HG03064 (cell line): ENCODE measurements at regions not wholly inside any gene's neighbourhood (a gene's known extent, or its start where the extent isn't known, plus 50 kb on each side); places are given as distances from the start of the nearest gene placed in this dataset.

ENCODE experiments used
- ATAC-seq: cut with Tn5 transposase; IDR thresholded peaks from one replicate; pipeline ENCODE4 v1.9.1; 2021; ENCODE audit warnings: low read depth; ENCODE audit not compliant: unreplicated experiment

DNA sequence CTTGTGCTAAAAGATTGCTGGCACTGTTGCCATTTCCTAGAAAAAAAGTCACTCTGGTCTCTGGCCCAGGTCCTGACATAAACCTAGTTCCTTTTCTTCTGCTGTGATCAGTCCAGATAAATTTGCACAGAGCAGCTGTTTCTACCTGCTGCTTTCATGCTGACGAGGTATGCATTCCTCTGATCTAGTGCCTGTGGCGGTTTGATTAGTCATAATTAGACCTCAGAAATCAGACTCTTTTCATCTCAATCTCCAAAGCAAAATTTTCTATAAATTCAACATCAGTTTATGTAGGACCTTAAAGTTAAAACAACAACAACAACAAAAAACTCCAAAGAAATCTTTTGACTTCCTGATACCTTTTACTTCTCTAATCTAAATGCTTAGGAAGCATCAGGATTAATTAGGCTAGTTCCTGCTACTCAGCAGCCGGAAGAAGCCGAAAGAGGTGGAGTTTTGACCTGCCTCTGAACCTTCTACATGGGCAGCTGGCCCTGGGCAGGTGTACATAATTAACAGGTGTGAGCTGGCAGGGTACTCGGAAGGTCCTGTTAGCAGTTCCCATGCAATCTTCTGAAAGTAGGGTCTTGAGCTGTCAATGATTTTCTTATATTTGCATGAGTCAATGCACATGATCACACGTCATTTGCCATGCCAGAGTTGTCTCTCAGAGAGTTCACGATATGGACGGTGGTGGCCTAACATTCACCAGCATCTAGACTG lies 83.3 kb upstream of the CCDC112 start:
- no peak for ATAC-seq

DNA sequence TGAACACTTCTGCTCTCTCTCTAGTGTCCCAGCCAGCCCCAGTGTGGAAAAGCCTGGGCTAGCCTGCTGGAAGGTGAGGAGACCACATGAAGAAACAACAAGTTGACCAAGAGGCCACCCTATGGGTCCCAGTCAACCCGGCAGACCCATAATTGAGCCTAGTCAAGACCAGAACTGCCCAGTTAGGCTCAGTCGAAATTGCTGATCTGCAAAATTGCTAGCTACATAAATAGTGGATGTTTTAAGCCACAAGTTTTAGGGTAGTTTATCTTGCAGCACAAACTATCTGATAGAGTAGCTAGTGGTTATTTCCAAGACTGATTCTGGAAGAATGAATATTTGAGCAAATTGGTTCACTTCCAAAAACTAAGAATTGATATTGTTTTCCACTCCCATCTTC lies 82.3 kb upstream of the CCDC112 start:
- ATAC-seq = no peak

DNA sequence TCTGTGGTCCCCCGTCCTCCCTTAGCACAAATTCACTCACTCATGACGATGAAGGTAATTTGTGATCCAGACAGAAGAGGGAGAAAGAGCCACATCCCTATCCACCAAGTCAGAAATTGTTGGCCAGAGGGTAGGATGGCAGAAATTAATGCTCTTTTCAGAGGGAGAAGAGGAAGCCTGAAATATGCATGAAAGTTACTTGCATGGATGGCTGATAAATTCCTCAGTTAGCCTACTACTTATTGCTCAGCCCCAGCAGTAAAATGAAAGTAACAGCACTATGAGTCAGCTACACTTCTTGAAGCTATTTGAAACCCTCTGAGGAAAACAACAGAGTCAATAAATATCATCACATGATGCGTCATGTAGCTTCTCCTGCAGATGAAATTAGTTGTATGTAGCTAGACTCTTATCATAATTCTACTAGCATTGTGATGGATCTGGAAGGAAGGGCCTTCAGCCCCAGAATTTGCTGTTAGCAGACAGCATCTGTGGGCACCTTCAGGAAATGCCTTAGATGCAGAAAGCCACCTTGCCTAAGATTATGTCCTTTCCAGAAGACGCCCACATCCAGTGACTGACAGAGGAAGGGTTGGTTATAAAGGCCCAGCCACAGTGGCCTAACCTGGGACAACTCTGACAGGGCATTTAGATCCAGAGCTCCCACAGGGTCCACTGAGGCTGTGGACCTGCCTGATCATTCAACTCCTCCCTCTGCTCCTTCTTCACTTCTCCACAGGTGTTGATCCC lies 81.2 kb upstream of the CCDC112 start:
- peak; percentile 67 for ATAC-seq

DNA sequence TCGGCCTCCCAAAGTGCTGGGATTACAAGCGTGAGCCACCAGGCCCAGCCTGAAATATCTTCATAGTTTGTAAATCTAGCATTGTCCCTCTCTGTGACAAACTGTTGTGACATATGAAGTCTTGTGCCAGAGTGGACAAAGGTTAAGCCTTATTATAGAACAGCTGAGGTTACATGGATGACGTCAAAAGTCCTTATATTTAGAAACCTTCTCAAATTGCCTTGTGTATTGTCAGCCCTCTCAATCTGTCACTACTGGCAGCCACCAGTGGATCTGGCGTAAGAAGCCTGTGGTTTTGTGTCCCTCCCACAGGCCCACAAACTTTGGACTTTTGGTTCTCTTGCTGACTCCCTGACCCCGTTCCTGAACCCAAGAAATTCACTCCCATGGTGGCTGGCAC lies 79.4 kb upstream of the CCDC112 start:
- no peak for ATAC-seq

DNA sequence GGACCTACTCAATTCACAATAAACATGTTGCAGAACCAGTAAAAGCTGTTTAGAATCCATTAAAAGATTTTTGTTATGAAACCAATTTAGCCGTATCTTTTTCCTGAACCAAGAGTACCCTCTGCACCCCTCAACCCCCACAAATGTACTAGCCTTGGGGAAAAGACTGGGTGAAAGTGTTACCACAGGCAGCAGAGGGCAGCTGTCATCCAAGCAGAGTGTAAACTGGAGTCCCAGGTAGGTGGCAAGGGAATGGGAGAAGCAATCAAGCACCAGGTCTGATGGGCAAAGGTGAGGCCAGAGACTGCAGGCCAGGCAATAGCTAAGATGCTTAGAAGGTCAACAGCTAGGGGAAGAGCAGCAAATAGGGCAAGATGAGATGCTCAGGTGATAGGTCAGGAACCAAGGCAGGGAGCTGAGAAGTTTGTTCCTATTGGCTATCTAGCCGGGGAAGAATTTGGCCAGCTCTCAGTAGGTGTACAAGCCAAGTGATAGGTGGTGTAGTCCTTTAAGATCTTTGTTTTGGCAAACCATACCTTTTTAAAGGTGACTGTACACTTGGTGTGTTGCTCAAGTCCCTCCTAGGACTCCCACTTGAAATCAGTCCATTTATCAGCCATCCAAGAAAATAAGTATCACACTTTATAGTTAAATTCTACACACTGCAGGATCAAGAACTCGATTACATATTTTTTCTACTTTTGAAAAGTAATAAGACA lies 77.8 kb upstream of the CCDC112 start:
- no peak for ATAC-seq

DNA sequence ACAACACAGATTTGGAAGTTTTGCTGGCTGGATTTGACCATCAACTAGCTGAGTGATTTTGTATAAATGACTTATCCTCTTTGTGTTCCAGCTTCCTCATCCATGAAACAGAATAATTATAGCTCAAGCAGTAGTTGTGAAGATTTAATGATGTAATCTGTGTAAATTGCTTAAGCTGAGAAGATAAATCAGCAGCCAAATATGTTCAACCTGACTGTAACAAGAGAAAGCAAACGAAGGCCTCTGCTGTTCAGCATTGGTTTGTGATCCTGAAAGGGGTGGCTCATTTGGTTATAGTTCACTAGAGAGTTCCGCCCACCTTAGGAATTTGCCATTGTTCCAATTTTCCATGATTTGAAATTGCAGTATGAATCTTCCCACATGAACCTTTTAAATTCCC lies 75.7 kb upstream of the CCDC112 start:
- no peak for ATAC-seq

DNA sequence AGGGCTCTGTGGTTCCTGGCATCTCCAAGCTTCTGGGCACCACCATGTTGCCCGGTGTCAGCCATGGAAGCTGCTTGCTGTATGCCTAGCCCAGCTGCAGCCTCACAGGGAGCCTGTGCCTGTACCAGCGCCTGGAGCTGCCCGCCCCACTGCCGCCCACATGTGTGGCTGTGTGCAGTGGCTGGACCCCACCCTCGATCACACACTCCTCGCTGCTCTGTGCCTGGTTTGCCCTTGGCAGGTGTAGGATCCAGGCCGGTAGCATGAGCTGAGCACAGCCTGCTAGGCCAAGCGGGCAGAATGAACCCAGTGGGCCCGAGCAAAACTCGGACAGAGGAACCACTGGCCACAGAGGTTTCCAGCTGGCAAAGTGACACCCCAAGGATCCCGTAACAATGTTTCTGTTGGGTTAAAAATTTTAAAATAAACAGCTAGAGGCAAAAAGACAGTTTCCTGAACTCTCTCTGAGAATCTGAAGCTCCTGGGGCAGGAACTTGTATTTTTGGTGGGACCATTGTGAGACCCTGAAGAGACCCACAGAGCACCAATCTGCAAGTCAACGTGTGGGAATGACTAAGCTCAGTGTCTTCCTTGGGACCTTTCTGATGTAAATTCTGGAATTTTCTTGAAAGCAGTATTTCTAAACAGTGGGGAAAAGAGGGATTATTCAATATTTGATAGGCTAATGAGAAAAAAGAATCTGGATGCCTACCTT lies 73.1 kb upstream of the CCDC112 start:
- ATAC-seq = no peak

DNA sequence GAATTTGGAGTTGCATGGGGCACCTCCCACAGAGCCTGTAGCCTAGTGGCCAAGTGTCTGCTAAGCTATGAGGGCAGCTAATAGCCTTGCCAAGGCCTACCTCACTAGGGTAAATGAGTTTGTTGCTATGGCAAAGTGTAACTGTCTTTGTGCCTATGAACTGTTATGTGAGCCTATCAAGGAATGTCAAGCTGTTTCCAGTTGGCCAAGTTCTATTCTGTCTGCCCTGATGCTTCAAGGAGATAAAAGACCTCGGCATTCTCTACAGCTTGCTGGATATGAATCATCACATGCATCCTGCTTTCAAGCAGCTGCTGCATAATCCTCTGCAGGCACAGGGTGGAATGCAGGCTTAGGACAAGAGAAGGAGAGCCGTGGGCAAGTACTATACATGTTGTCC lies 69.8 kb upstream of the CCDC112 start:
- ATAC-seq = no peak

DNA sequence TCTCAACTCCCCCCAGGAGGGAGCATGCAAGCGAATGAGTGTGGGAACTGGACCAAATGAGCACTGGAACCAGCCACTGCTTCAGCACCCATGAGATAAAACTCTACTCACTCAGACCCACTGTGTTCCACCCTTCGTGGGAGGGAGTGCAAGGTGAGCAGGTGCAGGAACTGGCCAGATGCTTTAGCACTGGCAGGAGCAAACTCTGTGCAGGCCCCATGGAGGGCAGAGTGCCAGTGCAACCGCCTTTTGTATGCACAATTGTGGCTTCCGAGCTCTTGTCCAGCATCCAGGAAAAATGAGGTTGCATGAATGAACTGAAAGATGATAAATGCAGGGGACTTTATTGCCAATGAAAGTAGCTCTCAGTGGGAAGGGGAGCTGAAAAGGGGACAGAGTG lies 67.4 kb upstream of the CCDC112 start:
- ATAC-seq = no peak

DNA sequence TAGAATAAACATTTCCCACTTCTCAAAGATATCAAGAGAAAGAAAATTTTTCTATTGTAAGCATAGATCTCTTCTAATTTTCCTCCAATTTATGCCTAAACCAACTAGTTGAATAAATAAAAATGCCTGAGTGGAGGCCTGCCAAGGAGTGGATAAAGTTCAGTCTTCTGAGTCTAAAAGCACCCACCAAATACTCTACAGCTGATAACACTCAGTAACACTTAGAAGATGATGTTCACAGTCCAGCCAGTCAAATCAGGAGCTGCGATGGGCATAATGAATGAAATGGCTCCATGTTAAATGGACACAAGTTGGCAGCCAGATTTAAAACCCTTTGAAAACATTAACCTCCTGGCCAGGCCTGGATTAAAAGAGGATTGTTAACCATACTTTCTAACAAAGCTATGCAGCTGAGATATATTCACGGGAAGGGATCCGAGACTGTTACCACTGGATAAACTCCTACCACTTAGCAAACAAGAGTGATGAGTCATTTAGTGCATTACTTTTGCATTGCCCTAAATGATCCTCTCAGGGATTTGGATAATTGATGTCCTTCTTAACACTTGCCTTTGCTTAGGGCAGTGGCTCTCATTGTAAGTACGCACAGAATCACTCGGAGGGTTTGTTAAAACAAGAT lies 63.7 kb upstream of the CCDC112 start:
- ATAC-seq = no peak

DNA sequence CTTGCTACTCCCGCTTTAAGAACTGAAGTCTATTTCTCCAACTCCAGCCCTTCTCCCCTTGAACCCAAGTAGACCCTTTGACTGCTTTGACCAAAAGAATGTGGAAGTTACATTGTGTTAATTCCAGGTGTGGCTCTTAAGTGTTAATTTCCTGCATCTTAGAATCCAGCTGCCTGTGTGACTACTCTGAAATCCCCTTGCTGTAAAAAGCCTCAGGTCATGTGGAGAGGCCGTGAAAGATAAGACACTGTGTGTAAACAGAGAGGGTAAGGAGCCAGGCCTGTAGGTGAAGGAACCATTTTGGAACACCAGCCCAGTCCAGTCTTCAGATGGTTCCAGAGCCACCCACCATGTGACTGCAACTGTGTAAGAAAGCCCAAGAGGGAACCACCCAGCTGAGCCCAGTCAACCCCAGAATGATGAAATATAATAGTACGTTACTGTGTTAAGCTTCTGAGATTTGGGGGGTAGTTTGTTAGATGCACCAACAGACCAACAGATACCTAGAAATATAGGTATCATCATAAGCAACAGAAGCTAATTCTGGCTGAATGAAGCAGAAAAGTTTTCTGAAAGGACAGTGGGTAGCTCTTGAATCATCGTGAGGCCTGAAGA lies 59.4 kb upstream of the CCDC112 start:
- ATAC-seq = no peak

DNA sequence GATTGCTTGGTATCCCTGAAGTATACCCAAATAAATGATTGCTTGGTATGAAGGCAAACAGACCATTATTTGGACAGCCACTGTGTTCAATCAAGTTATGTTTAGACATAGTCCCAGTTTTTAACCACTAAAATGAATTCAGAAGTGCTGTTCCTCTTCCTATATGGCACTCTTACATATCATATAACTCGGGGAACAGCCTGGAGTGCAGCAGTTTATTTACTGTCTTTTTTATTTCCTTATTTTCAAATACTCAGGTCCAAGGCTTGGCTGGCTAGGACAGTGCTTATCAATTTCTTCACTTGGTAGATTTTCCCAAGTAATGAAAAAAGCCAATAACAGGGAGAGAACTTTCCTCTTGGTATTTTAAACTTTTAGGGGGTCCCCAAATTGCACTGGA lies 58.6 kb upstream of the CCDC112 start:
- ATAC-seq = no peak

DNA sequence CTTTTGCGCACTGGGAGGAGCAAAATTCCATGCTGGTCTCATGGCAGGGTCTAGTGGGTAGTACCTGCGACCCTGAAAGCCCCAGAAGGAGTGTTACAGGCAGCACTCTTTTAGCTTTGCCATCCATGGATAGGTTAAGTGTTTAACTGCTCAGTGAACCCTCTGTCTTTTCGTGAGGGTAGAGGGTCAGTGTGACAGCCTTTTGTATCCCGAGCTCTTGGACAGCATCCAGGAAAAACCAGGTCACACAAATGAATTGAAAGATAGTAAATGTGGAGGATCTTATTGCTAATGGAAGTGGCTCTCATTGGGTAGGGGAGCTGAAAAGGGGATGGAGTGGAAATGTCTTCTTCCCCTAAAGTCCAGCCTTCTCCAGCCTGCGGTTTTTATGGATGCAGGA lies 57.8 kb upstream of the CCDC112 start:
- ATAC-seq = no peak

DNA sequence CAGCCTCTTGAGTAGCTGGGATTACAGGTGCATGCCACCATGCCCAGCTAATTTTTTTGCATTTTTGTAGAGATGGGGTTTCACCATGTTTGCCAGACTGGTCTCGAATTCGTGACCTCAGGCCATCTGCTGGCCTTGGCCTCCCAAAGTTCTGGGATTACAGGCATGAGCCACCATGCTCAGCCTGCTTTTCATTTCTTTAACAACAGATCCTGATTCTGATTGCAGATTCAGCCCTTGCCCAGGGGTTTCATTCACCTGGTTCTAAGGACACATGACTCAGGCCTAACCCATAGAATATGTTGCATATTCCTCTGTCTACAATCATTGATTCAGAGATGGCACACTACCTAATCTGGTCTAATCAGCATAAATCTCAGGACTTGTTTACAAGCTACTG lies 56.1 kb upstream of the CCDC112 start:
- no peak for ATAC-seq

DNA sequence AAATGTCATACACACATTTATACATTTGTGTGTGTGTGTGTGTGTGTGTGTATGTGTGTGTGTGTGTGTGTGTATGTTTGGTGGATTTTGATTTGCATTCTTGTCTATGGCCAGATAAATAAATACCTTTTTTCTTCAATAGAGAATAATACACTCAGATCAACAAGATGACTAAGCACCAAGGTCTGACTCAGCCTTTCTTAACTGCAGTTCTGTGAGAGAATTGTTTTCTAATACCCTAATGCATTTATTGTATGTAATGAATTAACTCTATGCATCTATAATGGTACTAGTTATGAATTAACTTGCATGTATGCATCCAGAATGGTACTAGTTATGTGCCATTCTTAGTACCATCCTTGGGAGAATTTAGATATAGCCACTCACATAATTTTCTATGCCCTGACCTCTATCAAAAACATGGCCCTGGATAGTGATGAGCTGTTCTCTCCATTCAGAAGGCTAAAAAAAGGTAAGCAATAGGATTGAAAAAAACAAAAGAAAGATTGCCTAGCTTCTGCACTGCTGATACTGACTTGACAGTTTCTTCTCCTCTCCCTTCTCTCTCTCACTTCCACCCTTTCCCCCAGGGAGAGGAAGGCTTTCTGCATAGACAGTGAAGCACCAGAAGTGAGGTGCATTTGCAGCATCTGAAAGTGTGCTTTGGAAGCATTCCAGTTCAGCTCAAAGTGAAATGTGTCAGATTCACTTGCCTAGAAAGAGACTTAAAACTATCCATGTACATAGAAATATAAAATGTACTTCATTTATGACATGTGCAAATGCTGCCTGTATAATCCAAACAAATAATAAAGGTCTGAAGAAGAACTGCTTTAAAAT lies 55.1 kb upstream of the CCDC112 start:
- ATAC-seq = peak; percentile 66

DNA sequence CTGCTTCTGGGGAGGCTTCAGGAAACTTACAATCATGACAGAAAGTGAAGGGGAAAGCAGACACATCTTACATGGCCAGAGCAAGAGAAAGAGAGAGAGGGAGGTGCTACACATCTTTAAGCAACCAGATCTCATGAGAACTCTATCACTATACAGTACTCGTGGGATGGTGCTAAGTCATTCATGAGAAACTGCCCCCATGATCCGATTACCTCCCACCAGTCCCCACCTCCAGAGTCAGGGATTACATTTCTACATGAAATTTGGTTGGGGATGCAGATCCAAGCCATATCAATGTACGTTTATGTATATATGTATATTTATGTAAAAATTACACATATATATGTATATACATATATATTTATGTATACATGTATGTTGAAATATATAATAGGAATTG lies 54.4 kb upstream of the CCDC112 start:
- no peak for ATAC-seq

DNA sequence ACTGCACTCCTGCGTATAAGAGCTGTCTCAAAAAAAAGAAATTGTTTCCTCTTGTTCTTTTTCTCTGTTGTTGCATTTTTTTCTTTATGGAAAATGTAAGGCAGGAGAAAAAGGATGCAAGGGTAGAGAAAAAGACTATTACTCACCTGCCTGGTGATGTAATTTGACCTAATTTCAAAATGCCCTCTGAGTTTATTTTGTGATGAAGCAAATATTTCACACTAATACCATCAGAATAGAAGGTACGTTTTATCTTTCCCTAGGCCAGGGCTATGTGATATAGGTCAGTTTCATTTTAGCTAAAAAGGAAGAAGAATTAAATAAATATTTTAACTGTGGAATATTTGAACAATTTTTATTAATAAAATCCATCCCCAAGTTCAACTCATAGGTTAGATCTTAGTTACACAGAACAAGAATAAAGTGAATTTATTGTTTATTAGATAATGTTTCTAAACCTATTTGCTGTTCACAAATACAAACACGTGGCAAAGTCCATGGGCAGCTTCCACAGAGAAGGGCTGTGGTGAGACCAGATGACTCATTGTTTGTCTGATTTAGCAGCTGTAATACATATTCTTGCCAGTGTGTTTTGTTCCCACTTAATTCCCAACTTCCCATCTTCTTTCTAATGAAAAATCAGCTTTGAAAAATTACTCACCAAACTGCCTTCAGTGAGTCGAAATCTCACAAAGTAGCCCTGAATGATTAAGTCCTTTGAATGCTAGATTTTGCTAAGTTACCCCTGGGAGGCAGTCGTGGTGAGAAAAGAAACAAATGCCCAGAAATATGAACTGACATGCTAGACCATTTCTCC lies 52.8 kb upstream of the CCDC112 start:
- no peak for ATAC-seq

DNA sequence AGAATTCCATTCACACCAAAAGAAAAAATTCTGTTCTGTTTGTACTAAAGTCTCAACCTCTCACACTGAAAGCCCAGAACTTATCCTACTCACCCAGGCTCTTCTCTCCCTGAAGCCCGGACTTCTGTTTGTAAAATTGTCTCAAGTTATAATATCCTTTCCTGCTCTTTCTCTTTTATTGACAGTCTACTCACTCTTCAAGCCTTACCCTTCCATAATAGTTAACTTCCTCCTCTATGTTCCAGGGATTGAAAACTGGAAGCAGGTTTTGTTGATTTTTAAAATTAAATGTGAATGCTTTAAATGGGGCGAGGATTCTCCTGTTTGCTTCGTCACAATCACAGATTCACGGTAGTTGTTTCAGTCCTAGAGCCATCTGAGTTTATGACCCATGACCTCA lies 51.7 kb upstream of the CCDC112 start:
- no peak for ATAC-seq
